ENCODE measurements at regions not wholly inside any gene's neighbourhood (a gene's known extent, or its start where the extent isn't known, plus 50 kb on each side); places are given as distances from the start of the nearest gene placed in this dataset.
"Not testable (repeated sequence)": the region's sequence is repeated elsewhere in the genome, so short reads cannot be mapped to it uniquely, and the experiment has no call there.

- ChIA-PET POLR2A (interaction anchor here (0.6 kb wide), 1 partner anchor 1203 kb away, joined by 3 read pairs; no protein-coding TSS in a partner anchor), CTCF (interaction anchor here (1.4 kb wide), 1 partner anchor 14 kb away, joined by 3 read pairs; no protein-coding TSS in a partner anchor)
- H3K9me3 ChIP-seq (ENCODE audit: control extremely low read depth in 1 of 5, control insufficient read depth in 4 of 5, insufficient read depth in 2 of 5, low read depth in 1 of 5, low read length in 4 of 5) = no peaks in the 10 kb centered on the region
- H3K27ac ChIP-seq (ENCODE audit: insufficient read depth in 1 of 2, low read depth in 1 of 2, low read length in 2 of 2, poor library complexity in 1 of 2, severe bottlenecking in 2 of 2) = no peak overlapping the region
- WGBS (ENCODE audit: insufficient coverage) = 100% methylated on average over 1 of the region's 1 CpG
- no peaks in the 10 kb centered on the region for H3K36me3 ChIP-seq (ENCODE audit: control insufficient read depth in 4 of 4, insufficient read depth in 4 of 4, low read length in 3 of 4)
- no peaks in the 10 kb centered on the region for H3K4me1 ChIP-seq (ENCODE audit: control extremely low read depth in 1 of 4, control insufficient read depth in 4 of 4, insufficient read depth in 4 of 4, low read length in 3 of 4)
- peaks cover 0 to 3% (median 0%) of the 10 kb centered on the region in 5 experiments for H3K27me3 ChIP-seq (replicated peaks in 2 of 5; ENCODE audit: control insufficient read depth in 4 of 5, insufficient read depth in 5 of 5, low read length in 4 of 5)
- no peak overlapping the region for H3K4me3 ChIP-seq (ENCODE audit: control insufficient read depth in 1 of 7, extremely low read depth in 1 of 7, insufficient read depth in 4 of 7, low read depth in 2 of 7, low read length in 6 of 7)
- DNase-seq = no peak
These were observed 260.0 kb upstream of the KYNU start for GRCh38 chr2:142617461-142617860.

GRCh38 chr2:142615876-142616275 is 261.6 kb upstream of the KYNU start:
- DNase-seq = no peak
- H3K36me3 ChIP-seq (ENCODE audit: control insufficient read depth in 4 of 4, insufficient read depth in 4 of 4, low read length in 3 of 4) = no peaks in the 10 kb centered on the region
- H3K4me3 ChIP-seq (ENCODE audit: control insufficient read depth in 1 of 7, extremely low read depth in 1 of 7, insufficient read depth in 4 of 7, low read depth in 2 of 7, low read length in 6 of 7) = no peak overlapping the region
- H3K27me3 ChIP-seq (replicated peaks in 2 of 5; ENCODE audit: control insufficient read depth in 4 of 5, insufficient read depth in 5 of 5, low read length in 4 of 5) = peaks cover 0 to 3% (median 0%) of the 10 kb centered on the region in 5 experiments
- no peaks in the 10 kb centered on the region for H3K9me3 ChIP-seq (ENCODE audit: control extremely low read depth in 1 of 5, control insufficient read depth in 4 of 5, insufficient read depth in 2 of 5, low read depth in 1 of 5, low read length in 4 of 5)
- WGBS (ENCODE audit: insufficient coverage) = 91% methylated on average over 7 of the region's 9 CpGs
- ChIA-PET POLR2A (no interaction called here), CTCF (interaction anchor here (1.4 kb wide), 1 partner anchor 12 kb away, joined by 3 read pairs; no protein-coding TSS in a partner anchor)
- H3K4me1 ChIP-seq (ENCODE audit: control extremely low read depth in 1 of 4, control insufficient read depth in 4 of 4, insufficient read depth in 4 of 4, low read length in 3 of 4) = no peaks in the 10 kb centered on the region
- no peak overlapping the region for H3K27ac ChIP-seq (ENCODE audit: insufficient read depth in 1 of 2, low read depth in 1 of 2, low read length in 2 of 2, poor library complexity in 1 of 2, severe bottlenecking in 2 of 2)

DNA sequence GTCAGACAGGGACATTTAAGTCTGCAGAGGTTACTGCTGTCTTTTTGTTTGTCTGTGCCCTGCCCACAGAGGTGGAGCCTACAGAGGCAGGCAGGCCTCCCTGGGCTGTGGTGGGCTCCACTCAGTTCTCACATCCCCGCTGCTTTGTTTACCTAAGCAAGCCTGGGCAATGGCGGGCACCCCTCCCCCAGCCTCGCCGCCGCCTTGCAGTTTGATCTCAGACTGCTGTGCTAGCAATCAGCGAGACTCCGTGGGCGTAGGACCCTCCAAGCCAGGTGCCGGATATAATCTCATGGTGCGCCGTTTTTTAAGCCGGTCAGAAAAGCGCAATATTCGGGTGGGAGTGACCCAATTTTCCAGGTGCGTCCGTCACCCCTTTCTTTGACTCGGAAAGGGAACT is 264.3 kb upstream of the KYNU start:
- WGBS (ENCODE audit: insufficient coverage) = 93% methylated on average over 2 of the region's 17 CpGs
- CTCF ChIA-PET; DNase-seq; H3K4me1 ChIP-seq (ENCODE audit: control extremely low read depth in 1 of 4, control insufficient read depth in 4 of 4, insufficient read depth in 4 of 4, low read length in 3 of 4); POLR2A ChIA-PET; H3K27me3 ChIP-seq (replicated peaks in 2 of 5; ENCODE audit: control insufficient read depth in 4 of 5, insufficient read depth in 5 of 5, low read length in 4 of 5); H3K9me3 ChIP-seq (ENCODE audit: control extremely low read depth in 1 of 5, control insufficient read depth in 4 of 5, insufficient read depth in 2 of 5, low read depth in 1 of 5, low read length in 4 of 5); H3K36me3 ChIP-seq (ENCODE audit: control insufficient read depth in 4 of 4, insufficient read depth in 4 of 4, low read length in 3 of 4); H3K27ac ChIP-seq (ENCODE audit: insufficient read depth in 1 of 2, low read depth in 1 of 2, low read length in 2 of 2, poor library complexity in 1 of 2, severe bottlenecking in 2 of 2); H3K4me3 ChIP-seq (ENCODE audit: control insufficient read depth in 1 of 7, extremely low read depth in 1 of 7, insufficient read depth in 4 of 7, low read depth in 2 of 7, low read length in 6 of 7): not testable (repeated sequence)

DNA sequence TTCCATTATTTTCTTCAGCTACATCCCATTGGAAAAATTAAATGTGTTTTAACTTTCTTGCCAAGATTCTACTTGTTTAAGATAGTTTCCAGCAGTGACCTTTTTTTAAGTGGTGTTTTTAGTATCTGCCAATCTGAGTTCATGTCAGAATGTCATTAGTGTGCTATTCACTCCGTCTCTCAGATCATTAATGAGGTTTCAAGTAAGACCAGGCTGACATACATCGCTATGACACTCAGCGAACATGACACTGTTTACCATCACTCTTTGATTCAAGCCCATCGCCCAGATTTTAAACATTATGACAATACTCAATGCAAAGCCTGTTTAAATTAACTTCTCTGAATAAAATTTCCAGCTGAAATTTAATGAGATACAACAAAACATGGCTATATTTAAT is 272.0 kb upstream of the KYNU start:
- Histone ChIP-seq H3K27ac (ENCODE audit: insufficient read depth in 1 of 2, low read depth in 1 of 2, low read length in 2 of 2, poor library complexity in 1 of 2, severe bottlenecking in 2 of 2) (no peak overlapping the region), H3K4me3 (ENCODE audit: control insufficient read depth in 1 of 7, extremely low read depth in 1 of 7, insufficient read depth in 4 of 7, low read depth in 2 of 7, low read length in 6 of 7) (no peak overlapping the region), H3K9me3 (ENCODE audit: control extremely low read depth in 1 of 5, control insufficient read depth in 4 of 5, insufficient read depth in 2 of 5, low read depth in 1 of 5, low read length in 4 of 5) (no peaks in the 10 kb centered on the region), H3K36me3 (ENCODE audit: control insufficient read depth in 4 of 4, insufficient read depth in 4 of 4, low read length in 3 of 4) (no peaks in the 10 kb centered on the region), H3K4me1 (ENCODE audit: control extremely low read depth in 1 of 4, control insufficient read depth in 4 of 4, insufficient read depth in 4 of 4, low read length in 3 of 4) (no peaks in the 10 kb centered on the region), H3K27me3 (replicated peaks in 2 of 5; ENCODE audit: control insufficient read depth in 4 of 5, insufficient read depth in 5 of 5, low read length in 4 of 5) (peaks cover 0 to 3% (median 0%) of the 10 kb centered on the region in 5 experiments)
- WGBS (ENCODE audit: insufficient coverage) = 96% methylated on average over 3 of the region's 4 CpGs
- no peak for DNase-seq
- ChIA-PET POLR2A (no interaction called here), CTCF (interaction anchor here (1.3 to 1.5 kb wide), 2 partner anchors 13 to 694 kb away, joined by 4 read pairs; no protein-coding TSS in a partner anchor)

DNA sequence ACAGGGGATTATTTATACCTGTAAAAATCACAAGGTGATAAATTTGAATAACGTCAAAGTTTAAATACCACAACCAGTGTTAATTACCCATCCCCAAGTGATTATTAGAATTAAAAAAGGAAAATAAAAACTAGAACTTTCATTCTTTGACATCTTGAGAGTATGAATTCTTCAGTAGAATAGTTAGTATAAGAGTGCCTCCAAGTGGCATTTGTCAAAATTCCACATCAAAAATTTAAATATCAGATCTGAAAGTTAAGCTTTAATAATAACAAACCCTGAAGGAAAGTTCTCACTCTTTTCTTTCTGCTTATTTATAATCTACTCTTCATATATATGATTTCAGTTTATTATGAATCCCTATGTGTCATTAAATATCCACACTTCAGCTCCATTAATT is 273.7 kb upstream of the KYNU start:
- Histone ChIP-seq H3K4me1 (ENCODE audit: control extremely low read depth in 1 of 4, control insufficient read depth in 4 of 4, insufficient read depth in 4 of 4, low read length in 3 of 4) (no peaks in the 10 kb centered on the region), H3K27ac (ENCODE audit: insufficient read depth in 1 of 2, low read depth in 1 of 2, low read length in 2 of 2, poor library complexity in 1 of 2, severe bottlenecking in 2 of 2) (no peak overlapping the region), H3K36me3 (ENCODE audit: control insufficient read depth in 4 of 4, insufficient read depth in 4 of 4, low read length in 3 of 4) (no peaks in the 10 kb centered on the region), H3K9me3 (ENCODE audit: control extremely low read depth in 1 of 5, control insufficient read depth in 4 of 5, insufficient read depth in 2 of 5, low read depth in 1 of 5, low read length in 4 of 5) (no peaks in the 10 kb centered on the region), H3K4me3 (ENCODE audit: control insufficient read depth in 1 of 7, extremely low read depth in 1 of 7, insufficient read depth in 4 of 7, low read depth in 2 of 7, low read length in 6 of 7) (no peak overlapping the region), H3K27me3 (replicated peaks in 2 of 5; ENCODE audit: control insufficient read depth in 4 of 5, insufficient read depth in 5 of 5, low read length in 4 of 5) (peaks cover 0 to 3% (median 0%) of the 10 kb centered on the region in 5 experiments)
- peak in 2 of 3 donors; percentile 10 to 27 for DNase-seq
- ChIA-PET CTCF (interaction anchor here (1.0 to 1.3 kb wide), 3 partner anchors 13 to 443 kb away, joined by 3 read pairs; no protein-coding TSS in a partner anchor), POLR2A (no interaction called here)
- WGBS (ENCODE audit: insufficient coverage) = no CpG with 5 or more reads among the region's 1 CpG

DNA sequence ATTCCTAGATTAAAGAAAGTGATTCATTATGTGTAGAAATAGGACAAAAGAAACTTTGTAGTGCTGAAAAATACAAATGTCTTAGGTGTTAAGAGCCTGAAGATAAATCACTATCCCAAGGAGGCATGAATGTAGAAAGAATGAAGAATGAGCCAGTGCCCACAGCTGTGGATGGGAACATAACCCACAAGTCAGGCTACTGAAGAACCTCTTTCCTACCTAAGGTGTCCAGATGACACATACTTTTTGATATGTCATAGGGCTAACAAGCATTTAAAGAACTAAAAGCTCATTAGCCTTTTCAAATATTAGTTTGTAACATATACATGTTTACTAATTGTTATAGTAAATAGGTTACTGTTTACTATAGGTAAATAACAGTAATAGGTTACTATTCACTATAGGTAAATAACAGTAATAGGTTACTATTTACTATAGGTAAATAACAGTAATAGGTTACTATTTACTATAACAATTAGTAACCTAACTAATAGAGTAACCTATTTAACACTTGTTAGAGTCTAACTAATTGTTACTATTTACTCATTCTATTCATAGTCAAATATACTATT is 275.0 kb upstream of the KYNU start:
- Histone ChIP-seq H3K36me3 (ENCODE audit: control insufficient read depth in 4 of 4, insufficient read depth in 4 of 4, low read length in 3 of 4) (no peaks in the 10 kb centered on the region), H3K4me3 (ENCODE audit: control insufficient read depth in 1 of 7, extremely low read depth in 1 of 7, insufficient read depth in 4 of 7, low read depth in 2 of 7, low read length in 6 of 7) (no peak overlapping the region), H3K9me3 (ENCODE audit: control extremely low read depth in 1 of 5, control insufficient read depth in 4 of 5, insufficient read depth in 2 of 5, low read depth in 1 of 5, low read length in 4 of 5) (no peaks in the 10 kb centered on the region), H3K27ac (ENCODE audit: insufficient read depth in 1 of 2, low read depth in 1 of 2, low read length in 2 of 2, poor library complexity in 1 of 2, severe bottlenecking in 2 of 2) (no peak overlapping the region), H3K4me1 (ENCODE audit: control extremely low read depth in 1 of 4, control insufficient read depth in 4 of 4, insufficient read depth in 4 of 4, low read length in 3 of 4) (no peaks in the 10 kb centered on the region), H3K27me3 (replicated peaks in 2 of 5; ENCODE audit: control insufficient read depth in 4 of 5, insufficient read depth in 5 of 5, low read length in 4 of 5) (peaks cover 0 to 3% (median 0%) of the 10 kb centered on the region in 5 experiments)
- POLR2A ChIA-PET = no interaction called here
- CTCF ChIA-PET = no interaction called here
- DNase-seq = no peak

DNA sequence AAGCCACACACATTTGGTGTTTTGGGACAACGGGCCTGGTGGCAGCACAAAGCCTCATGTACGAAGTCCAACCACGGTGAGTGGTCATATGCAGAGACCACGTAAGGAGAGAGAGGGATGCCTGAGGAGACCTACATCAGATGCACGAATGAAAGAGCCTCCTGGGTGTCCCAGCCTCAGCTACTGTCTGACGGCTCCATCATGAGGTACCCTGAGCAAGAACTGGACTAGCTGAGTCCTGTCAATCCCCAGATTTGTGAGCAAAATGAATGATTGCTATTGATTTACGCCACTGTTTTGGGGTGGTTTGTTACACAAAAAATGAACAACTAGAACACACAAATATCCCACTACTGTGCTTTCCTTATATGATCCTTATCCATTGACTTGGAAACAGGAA is 275.7 kb upstream of the KYNU start:
- WGBS (ENCODE audit: insufficient coverage) = 98% methylated on average over 6 of the region's 7 CpGs

More for the DNA sequence above, 275.7 kb upstream of the KYNU start:
- CTCF ChIA-PET = no interaction called here
- Histone ChIP-seq H3K9me3 (ENCODE audit: control extremely low read depth in 1 of 5, control insufficient read depth in 4 of 5, insufficient read depth in 2 of 5, low read depth in 1 of 5, low read length in 4 of 5) (no peaks in the 10 kb centered on the region), H3K27me3 (replicated peaks in 2 of 5; ENCODE audit: control insufficient read depth in 4 of 5, insufficient read depth in 5 of 5, low read length in 4 of 5) (peaks cover 0 to 3% (median 0%) of the 10 kb centered on the region in 5 experiments), H3K27ac (ENCODE audit: insufficient read depth in 1 of 2, low read depth in 1 of 2, low read length in 2 of 2, poor library complexity in 1 of 2, severe bottlenecking in 2 of 2) (no peak overlapping the region), H3K4me3 (ENCODE audit: control insufficient read depth in 1 of 7, extremely low read depth in 1 of 7, insufficient read depth in 4 of 7, low read depth in 2 of 7, low read length in 6 of 7) (no peak overlapping the region), H3K4me1 (ENCODE audit: control extremely low read depth in 1 of 4, control insufficient read depth in 4 of 4, insufficient read depth in 4 of 4, low read length in 3 of 4) (no peaks in the 10 kb centered on the region), H3K36me3 (ENCODE audit: control insufficient read depth in 4 of 4, insufficient read depth in 4 of 4, low read length in 3 of 4) (no peaks in the 10 kb centered on the region)
- POLR2A ChIA-PET = no interaction called here
- DNase-seq = no peak
